NCI-H1092 treated with DMSO at 0.1 percent for 48 hours (cell line): ENCODE measurements at regions not wholly inside any gene's neighbourhood (a gene's known extent, or its start where the extent isn't known, plus 50 kb on each side); places are given as distances from the start of the nearest gene placed in this dataset.
A peak's percentile ranks its signal among the peaks of the same experiment; 100 is the strongest.
"Not testable (repeated sequence)": the region's sequence is repeated elsewhere in the genome, so short reads cannot be mapped to it uniquely, and the experiment has no call there.

Experiments used
- DNase-seq: peaks from one replicate; lab custom pipeline; 2025; lab: John Stamatoyannopoulos, UW

DNA sequence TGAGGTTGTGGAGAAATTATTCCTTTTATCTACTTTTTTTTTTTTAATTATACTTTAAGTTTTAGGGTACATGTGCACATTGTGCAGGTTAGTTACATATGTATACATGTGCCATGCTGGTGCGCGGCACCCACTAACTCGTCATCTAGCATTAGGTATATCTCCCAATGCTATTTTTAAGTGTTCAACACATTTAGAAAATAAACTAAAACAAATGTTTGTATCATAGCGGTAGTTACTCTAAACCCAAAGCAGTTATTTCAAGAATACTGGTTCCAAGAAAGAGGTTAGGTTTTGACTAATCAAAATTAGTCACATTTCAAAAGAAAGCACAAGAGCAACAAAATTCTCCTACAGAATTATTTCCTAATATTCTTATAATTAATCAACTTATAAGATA is 119.5 kb upstream of the SEM1 start:
- DNase-seq, result not testable (repeated sequence)

DNA sequence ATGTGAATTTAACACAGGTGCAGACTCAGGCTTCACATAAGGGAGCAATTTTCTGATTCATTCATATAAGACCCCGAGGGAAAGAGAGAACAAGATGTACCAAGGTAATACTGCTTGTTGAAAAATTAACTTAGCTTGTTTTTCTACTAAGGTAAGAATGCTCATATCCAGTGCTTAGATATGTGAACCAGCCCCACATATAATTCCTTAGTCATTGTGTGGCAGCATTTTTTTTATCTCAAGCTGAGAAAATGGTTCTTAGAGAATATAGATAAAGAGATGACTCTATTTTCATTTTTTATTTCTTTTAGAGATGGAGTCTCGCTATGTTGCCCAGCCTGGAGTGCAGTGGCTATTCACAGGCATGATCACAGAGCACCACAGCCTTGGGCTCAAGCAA is 121.8 kb upstream of the SEM1 start:
- DNase-seq, result no peak

DNA sequence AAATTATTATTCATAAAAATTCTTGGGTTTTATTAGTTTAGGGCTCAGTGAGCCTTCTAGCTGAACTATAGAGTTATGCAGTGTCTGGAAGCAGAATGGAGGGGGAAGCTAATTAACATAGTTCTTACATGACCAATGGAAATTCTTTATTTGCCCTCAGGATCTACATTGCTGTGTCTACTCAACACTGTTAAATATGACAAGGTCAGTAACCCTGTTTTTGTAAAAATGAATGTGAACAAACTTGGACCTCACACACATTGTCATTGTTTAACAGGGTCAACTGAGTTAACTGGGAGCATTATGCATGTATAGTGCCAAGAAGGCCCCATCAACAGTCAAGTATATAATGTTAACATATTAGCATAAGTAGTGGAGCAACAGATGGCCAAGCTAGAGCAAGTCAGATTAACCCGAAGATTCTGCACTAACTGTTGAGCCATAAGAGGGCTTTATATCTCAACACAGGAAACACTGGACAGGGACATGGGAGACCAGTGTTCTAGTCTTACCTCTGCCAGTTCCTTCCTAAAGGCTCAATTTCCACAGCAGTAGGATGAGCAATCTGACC is 122.5 kb upstream of the SEM1 start:
- no peak for DNase-seq

DNA sequence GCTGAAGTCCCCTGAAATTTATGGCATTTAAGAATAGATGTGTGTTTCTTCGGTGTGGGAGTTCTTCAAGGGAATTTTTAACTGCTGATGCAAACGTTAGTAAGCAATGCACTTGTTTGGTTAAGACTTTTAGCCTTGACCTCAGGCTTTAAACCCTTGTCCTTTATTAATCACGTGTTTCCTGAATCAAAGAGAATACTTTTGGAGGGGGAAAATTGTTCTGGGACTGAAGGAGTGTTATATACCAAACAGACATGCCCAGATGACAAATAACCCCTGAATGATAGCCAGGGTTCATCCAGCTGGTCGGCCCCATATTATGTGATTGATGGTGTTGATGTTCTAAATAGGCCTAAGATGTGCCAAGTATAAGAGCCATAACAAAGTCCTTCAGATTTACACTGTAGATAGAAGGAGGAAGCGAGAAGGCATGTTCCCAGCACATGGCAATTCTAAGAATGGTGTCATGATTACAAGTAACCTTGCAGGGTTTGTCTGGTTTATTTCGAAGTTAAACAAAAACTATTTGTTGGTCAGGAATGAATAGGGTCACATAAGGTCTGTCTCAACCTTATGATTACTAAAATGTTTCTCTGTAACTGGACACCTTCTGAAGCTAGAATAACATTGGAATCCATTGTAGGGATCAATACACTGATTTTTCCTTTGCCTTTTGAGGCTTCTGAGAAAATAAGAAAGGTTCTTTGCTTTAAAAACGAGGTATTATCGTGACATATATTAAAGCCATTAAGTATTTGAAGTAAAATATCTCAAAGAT is 124.2 kb upstream of the SEM1 start:
- peak; percentile 8 for DNase-seq

DNA sequence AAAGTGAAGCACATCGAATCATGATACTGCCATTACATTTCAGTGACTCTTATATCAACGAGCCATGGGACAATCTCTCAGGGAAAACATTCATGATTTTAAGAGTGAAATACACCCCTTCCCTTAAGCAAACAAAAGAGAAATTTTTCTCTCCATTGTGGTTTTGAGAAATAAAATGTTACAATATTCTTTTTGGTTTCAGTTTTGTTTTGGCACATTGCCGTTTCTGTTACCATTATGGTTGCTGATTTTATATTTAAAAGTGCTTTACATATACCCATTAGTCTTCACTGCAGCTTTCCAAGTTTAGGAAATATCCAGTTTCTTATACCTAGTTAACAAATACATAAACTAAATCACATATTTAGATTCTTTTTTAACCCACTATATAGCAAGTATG is 126.8 kb upstream of the SEM1 start:
- no peak for DNase-seq

DNA sequence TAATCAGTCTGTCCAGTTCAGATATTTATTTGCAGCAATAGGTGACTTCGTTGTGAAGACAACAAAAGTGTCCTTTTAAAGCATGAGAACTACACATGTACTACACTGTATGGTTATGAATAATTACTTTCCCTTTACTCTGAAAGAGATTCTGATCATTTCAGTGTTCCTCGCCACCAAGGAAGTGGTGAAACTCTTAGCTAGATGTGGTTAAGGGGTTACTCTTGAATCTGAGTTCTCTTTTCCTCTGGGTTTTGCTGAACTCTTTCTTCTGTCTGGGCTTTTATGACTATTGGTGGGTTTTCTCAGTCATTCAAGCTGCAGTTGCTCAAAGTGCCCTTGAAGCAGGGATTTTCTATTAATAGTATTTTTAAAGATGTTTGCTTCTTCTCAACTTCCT is 127.9 kb upstream of the SEM1 start:
- no peak for DNase-seq

DNA sequence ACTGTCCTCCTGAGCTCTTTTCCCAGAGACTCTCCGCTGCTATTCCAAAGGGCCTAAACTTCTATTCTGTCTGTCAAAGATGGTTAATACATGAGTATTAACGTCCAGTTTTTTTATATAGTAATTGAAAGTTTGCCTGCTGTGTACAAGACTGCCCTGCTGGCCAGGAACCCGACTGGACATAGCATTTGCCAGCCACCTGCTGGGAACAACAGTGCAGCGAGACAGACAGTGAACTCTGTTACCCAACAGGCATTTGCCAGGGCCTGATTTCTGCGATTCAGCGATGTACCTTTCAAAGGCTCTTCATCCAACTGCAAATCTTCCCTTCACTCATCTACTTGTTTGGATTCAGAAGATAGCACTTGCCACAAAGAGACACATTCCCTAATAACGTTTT is 128.8 kb upstream of the SEM1 start:
- no peak for DNase-seq

DNA sequence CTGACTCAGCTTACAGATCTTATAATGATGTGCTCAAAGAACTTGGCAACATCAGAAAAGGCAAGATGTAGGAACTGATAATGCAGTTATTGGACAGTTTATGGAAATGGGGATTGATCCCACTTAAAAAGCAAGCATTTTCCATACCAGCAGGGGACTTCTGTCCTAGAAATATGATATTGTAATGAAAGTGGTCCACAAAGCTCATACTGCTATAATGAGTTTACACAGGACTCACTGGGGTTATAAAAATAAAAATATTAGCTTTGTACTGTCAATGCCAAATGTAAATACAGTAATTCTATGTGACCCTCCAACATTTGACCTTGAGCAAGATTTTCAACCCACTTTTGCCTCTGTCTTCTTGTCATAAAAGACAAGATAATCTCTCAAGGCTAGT is 145.5 kb upstream of the SEM1 start:
- DNase-seq, result peak; percentile 51

DNA sequence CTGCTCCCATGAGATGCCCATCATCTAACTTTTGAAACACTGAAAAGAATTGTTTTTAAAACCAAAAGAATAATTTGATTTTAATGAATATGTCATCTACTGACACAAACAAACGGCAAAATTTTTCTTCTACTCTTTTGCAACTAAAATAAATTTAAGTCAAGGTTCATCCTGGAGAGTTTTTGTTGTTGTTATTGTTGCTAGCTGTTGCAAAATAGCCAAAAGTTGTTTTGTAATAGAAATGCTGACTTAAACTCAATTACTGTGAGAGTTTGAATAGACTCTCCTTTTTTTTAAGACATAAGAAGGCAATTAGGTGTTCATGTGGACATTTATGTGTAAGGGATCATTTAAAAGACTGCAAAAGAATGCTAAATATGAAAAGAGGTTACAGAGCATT is 146.0 kb upstream of the SEM1 start:
- no peak for DNase-seq

DNA sequence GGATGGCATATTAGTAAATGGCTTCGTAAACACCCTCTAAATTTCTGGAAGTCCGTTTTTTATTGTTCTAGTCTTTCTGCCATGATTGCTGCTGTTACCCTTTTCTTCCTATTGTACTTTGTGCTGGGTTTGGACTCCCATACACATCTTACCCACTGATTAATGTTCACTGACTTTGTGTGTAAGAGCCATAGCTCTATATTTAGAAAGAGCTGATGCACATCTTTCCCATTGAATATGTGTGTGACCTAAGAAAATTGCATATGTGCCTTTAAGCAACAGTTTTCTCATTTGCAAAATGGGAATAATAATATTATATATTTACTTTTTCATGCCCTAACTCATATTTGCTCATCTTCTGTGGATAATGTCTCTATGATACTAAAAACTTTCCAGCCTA is 135.8 kb upstream of the DLX6 start:
- DNase-seq, result no peak

DNA sequence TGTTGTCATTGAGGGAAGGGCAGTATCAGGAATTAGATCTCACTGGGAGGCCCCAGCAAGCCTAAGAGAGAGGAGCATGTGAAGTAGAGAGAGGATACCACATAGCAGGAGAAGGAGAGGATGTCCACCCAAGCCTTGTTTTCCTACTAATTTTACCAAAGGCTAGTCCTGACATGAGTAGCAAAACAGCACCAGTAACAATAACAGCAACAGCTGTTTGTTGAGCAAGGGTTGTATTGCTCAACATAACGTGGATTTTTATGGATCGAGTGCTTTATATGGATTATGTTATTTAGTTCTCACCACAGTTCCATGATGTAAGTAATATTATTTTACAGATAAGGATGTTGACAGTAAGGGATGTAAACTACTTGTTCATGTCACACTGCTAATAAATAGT is 135.2 kb upstream of the DLX6 start:
- no peak for DNase-seq

DNA sequence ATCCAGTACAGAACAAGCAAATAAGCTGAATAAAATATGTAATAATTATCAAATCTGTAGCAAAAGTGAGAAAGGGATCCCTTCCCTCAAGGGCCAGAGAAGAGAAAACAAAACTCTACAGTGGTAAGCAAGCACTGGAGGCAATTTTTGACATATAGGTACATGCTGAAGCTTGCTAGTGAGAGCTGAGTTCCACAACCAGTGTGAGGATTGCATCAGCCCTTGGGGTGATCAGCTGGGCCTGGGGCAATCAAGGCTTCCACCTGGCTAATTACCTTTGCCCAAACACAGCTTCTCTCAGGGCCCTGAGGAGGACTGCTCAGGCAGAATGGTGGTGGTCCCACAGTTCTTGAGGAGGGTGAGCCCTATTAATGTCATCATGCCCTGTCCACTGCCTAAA is 134.4 kb upstream of the DLX6 start:
- DNase-seq, result no peak

DNA sequence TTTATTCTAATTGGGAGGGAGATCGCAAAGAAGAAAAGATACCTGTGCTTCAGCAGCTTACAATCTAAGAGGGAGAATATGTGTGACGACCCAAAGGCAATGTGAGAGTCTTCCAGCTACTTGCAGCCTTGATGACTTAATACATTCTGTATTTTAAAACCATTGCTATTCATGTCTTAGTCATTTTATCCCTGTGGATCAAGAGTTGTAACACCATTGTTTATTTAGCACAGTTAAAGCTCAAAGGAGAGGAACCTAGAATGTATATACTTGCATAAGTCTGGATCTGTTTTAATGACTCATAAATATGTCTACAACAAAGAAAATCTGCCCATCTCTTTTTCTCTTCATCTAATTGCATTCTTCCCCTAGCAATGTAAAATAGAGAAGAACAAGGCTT is 117.9 kb upstream of the DLX6 start:
- DNase-seq, result no peak

DNA sequence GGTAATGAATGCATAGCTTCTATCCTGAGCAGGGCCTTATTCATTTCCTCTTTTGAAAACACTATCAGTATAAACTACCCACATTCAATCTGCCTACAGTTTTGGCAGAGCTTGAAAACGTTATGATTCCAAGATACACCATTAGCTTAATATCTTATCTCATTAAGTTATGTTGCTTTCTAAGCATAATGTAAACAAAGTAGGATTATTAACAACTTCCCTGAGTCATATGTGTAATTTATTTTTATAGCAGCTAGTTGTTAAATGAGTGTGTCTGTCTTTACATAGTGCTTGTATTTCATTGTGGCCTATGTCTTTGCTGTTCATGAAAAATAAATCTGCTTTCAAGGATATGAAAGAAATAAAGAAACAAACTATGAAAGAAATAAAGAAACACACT is 106.2 kb upstream of the DLX6 start:
- DNase-seq, result no peak

DNA sequence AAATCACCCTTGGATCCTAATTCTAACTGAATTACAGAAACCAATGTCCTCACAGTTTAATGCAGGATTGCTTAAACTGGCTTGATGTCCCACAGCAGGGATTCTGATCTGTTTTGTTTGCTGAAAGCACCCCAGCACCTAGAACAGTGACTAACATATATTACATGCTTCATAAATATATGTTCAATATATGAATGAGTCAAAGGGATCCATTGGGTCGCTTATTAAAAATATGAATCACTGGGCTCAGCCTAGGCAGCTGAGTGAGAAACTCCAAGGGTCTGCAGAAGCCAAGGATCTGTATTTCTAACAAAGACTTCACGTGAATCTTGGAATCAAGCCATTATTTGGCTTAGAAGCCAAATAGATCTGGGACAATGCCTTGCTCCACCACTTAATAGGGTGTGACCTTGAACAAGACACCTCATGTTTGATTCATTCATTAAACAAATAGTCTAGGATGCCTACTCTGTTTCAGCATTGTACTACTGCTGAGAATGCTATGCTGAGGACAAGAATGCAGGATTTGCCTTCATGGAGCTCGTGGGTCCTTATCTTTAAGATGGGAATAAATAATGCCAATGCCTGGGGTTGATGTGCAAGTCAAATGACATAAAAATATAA is 103.4 kb upstream of the DLX6 start:
- peak; percentile 10 for DNase-seq

DNA sequence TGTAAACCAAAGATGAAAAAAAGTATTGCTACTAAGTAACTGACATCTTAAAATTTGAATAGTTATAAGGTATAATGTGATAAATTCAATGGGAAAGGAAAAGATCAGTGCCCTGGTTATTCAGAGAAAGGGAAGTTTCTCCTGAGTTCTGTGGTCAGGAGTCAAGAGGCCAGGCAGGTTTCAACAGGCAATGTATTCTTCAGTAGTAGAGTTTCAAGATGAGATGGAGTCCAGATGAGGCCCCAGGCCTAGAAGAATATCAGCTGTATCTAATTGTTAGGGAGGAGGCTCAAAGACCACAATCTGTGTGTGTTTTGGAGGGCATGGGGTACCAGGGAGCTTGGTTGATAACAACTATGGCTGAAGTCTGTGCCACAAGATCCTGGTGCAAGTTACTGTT is 101.4 kb upstream of the DLX6 start:
- no peak for DNase-seq

DNA sequence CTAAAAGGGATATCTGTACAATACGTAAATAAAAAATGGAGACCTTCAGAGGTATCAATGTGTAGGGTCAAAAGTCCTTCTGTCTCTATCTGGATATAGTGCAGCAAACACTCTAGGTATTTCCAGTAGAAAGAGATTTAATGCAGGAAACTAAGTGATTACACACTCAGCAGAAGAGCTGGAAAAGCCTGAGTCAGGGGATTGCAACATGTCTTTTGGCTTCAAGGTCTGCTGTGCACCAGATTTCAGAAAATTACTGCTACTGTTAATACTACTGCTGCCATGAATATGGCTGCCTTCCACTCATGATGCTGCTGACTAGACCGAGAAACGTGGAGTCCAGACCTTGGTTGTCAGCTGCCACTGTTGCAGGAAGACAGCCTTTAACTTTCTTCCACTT is 94.9 kb upstream of the DLX6 start:
- no peak for DNase-seq

DNA sequence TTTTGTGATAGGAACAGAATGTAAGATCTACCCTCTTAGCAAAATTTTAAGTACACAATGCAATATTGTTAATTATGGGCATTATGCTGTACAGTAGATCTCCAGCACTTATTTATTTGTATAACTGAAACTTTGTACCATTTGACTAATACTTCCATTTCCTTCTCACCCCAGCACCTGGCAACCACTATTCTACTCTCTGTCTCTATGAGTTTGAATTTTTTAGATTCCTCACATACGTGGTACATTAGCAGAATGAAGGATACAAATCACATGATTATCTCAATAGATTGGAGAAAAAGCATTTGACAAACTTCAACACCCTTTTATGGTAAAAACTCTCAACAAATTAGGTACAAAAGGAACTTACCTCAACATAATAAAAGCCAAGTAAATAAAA is 90.3 kb upstream of the DLX6 start:
- no peak for DNase-seq

DNA sequence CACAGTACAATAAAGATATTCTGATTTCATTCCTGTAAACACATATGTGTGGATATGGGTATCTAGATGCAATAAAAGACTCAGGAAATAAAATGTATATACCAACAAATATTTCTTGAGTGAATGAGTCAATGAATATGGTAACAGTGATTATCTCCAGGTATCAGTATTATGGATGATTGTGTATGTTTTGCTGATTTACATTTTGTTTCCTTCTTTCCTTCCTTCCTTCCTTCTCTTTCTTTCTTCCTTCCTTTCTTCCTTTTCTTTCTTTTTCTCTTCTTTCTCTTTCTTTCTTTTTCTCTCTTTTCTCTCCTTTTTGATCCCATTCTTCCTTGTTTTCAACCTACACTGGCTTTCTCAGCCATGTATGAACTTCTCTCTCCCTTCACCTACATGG is 85.3 kb upstream of the DLX6 start:
- no peak for DNase-seq

DNA sequence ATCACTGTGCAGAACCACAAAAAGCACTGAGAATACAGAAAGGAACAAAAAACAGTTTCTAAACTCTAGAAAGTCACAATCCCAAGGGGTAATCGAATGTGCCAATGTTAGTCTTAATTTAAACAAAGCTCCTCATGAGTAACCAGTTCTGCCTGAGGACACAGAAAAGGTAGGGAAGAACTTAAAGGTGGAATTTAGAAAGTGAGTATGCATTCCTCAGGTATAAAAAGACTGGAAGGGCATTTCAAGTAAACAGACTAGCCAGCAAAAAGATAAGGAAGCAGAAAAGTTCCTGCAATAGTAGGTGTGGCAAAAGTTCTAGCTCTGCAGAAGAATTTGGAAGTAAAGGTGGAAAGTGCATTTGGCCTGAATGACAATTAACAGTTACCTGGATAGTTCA is 84.6 kb upstream of the DLX6 start:
- no peak for DNase-seq

DNA sequence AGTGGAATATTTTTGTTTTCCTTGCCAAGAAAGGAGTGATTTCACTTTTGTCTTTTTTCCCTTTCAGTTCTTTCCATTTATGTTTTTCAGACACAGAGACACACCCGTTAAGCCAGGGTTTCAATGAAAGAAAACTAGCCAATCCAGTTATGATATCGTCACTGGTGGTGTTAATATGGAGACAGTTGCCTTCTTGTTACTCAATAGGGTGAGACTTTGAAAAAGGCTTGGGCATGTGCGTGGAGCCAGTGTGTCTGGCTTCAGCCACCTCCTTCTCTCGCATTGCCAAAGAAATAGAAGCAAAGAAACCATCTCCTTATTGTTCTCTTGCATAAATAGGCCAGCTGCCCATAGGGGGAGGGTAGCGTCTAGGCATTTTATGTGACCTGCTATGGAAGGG is 84.1 kb upstream of the DLX6 start:
- no peak for DNase-seq

DNA sequence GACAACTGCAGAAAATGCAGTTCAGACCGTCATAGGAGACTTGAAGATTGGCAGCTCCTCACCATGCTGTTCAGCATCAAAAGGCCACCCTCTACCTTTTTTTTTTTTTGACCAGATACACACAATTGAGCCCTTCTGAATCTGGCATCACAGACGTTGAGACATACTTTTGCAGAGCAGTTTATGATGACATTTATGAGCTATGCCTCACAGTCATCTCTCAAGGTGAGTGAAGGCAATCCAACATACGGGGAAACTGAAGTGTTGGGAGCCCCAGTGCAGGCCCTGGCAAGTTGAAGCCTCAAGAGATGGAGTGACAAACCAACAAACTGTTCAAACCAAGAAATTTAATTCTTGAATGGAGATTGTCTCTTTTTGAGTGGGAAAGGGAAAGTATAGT is 83.6 kb upstream of the DLX6 start:
- no peak for DNase-seq

DNA sequence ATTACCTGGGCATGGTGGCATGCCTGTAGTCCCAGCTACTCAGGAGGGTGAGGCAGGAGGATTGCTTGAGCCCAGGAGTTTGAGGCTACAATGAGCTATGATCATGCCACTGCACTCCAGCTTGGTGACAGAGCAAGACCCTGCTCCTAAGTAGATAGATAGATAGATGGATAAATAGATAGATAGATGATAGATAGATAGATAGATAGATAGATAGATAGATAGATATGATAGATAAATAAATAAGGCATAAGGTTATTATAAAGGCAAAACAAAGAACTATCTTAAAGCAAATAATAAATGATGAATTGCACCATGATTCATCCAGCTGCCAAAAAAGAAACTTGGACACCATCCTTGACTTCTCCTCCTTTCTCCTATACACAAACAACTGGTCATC is 82.0 kb upstream of the DLX6 start:
- DNase-seq, result not testable (repeated sequence)

DNA sequence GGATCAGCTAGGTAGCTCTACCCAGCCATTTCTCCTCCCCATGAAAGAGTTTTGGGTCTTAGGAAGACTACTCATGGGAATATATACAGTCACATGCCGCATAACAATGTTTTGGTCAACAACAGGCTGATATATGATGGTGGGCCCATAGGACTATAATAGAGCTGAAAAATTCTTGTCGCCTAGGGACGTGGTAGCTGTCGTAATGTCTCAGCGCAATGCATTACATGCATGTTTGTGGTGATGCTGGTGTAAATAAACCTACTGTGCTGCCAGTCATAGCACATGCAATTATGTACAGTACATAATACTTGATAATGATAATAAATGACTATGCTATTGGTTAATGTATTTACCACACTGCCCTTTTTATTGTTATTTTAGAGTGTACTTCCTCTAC is 78.2 kb upstream of the DLX6 start:
- no peak for DNase-seq
